K562 (cell line): ENCODE measurements at regions not wholly inside any gene's neighbourhood (a gene's known extent, or its start where the extent isn't known, plus 50 kb on each side); places are given as distances from the start of the nearest gene placed in this dataset.

ENCODE experiments used
- ATAC-seq: fragments of 200-7000 bp; cut with Tn5 transposase; 3 replicates; pipeline ENCODE4 v1.9.1; 2020; ENCODE audit warnings: moderate library complexity
- BruUV-seq: library from RNA; stranded (reverse); fragments of 400-500 nt; replicated peaks from 2 replicates; lab custom pipeline; 2021; lab: Mats Ljungman, UMichigan
- CTCF ChIA-PET: fragments of 300-600 bp; formaldehyde crosslinking; extraction: SDS; loops from one replicate; lab custom pipeline; 2021; ENCODE audit warnings: low intra/inter-chr PET ratio; lab: Yijun Ruan, JAX
- POLR2A ChIA-PET: fragments of 300-600, 350-650 bp; sonication (Branson Sonifier 250); formaldehyde crosslinking; extraction: SDS; loops from one replicate; lab custom pipeline; 2021; ENCODE audit warnings: antibody characterized with exemption, inconsistent platforms; lab: Yijun Ruan, JAX
- DNase-seq, 4 experiments: peaks; one replicate each; pipeline versions ENCODE4 v3.0.0 to v3.0.0-alpha.2; 2011 to 2018; ENCODE audit warnings: low spot score in 3 of 4, mixed read lengths in 3 of 4; ENCODE audit errors: extremely low read depth in 1 of 4
- FAIRE-seq: peaks from 2 replicates; lab custom pipeline; 2011; peaks lifted over from hg19 to GRCh38; lab: Jason Lieb, UNC
- H2AFZ ChIP-seq: 2 replicates; pipeline ENCODE4 v1.6.0; 2011; ENCODE audit warnings: low read depth, low read length, control low read depth, inconsistent platforms
- H3K27ac ChIP-seq: fragments of 200-600 bp; 3 replicates; pipeline ENCODE4 v1.8.0; 2011; ENCODE audit warnings: low read depth, mild to moderate bottlenecking, control low read depth, inconsistent platforms, low read length, moderate library complexity, mixed read lengths; ENCODE audit errors: extremely low read depth
- H3K27me3 ChIP-seq, 2 experiments: fragments of 300-600 bp in 1 of 2; 2 replicates in 1 of 2; 3 replicates in 1 of 2; pipeline versions ENCODE4 v1.6.0 to v1.8.0; 2011; ENCODE audit warnings: inconsistent platforms in 2 of 2, low read length in 2 of 2, mild to moderate bottlenecking in 1 of 2, mixed read lengths in 1 of 2, moderate library complexity in 1 of 2; ENCODE audit not compliant: control insufficient read depth in 2 of 2, insufficient read depth in 2 of 2
- H3K36me3 ChIP-seq: fragments of 300-600 bp; 3 replicates; pipeline ENCODE4 v1.8.0; 2011; ENCODE audit warnings: mild to moderate bottlenecking, low read length, inconsistent platforms; ENCODE audit not compliant: control insufficient read depth, insufficient read depth
- H3K4me1 ChIP-seq, 2 experiments: fragments of 200-600 bp in 1 of 2; replicated peaks in 1 of 2; 2 replicates in 1 of 2; 3 replicates in 1 of 2; pipeline versions ENCODE4 v1.5.1 to v1.8.0; 2011; ENCODE audit warnings: inconsistent platforms in 2 of 2, low read length in 2 of 2, mild to moderate bottlenecking in 1 of 2, mixed read lengths in 1 of 2, moderate library complexity in 1 of 2; ENCODE audit not compliant: control insufficient read depth in 2 of 2, insufficient read depth in 2 of 2
- H3K4me2 ChIP-seq: 2 replicates; pipeline ENCODE4 v1.6.1; 2011; ENCODE audit warnings: low read length, control low read depth, inconsistent platforms, mixed read lengths; ENCODE audit not compliant: insufficient read depth
- H3K4me3 ChIP-seq: fragments of 200-600 bp; sonication (generic), shearing (Covaris generic); 2 replicates; pipeline ENCODE4 v1.5.1; 2016; ENCODE audit warnings: control low read depth, inconsistent platforms
- H3K79me2 ChIP-seq: fragments of 200-600 bp; 3 replicates; pipeline ENCODE4 v1.8.0; 2011; ENCODE audit warnings: low read length, inconsistent platforms; ENCODE audit not compliant: control insufficient read depth, insufficient read depth
- H3K9ac ChIP-seq, 2 experiments: 2 replicates each; pipeline versions ENCODE4 v1.6.0 to v1.6.1; 2011; ENCODE audit warnings: low read depth in 2 of 2, low read length in 2 of 2, control low read depth in 1 of 2, inconsistent platforms in 1 of 2, mild to moderate bottlenecking in 1 of 2, mixed read lengths in 1 of 2; ENCODE audit not compliant: insufficient read depth in 1 of 2
- H3K9me1 ChIP-seq: one replicate; pipeline ENCODE4 v1.6.0; 2011; ENCODE audit warnings: inconsistent platforms, mild to moderate bottlenecking, low read length, moderate library complexity; ENCODE audit not compliant: control insufficient read depth, insufficient read depth
- H3K9me3 ChIP-seq: replicated peaks from 2 replicates; pipeline ENCODE4 v1.5.1; 2011; ENCODE audit warnings: low read depth, low read length, inconsistent platforms; ENCODE audit not compliant: control insufficient read depth, insufficient read depth
- H4K20me1 ChIP-seq: replicated peaks from 2 replicates; pipeline ENCODE4 v1.6.1; 2011; ENCODE audit warnings: low read length, inconsistent platforms, mixed read lengths; ENCODE audit not compliant: control insufficient read depth, insufficient read depth
- BMI1 ChIP-seq: fragments of 150-350 bp; IDR thresholded peaks from 2 replicates; pipeline ENCODE4 v1.6.1; 2014; ENCODE audit warnings: low read length
- CAMTA2 ChIP-seq: fragments of 250-450 bp; sonication (Bioruptor Pico); conservative IDR thresholded peaks from 2 replicates; pipeline ENCODE4 v1.5.1; 2022
- COPS2 ChIP-seq: fragments of 450-650 bp; conservative IDR thresholded peaks from 2 replicates; pipeline ENCODE4 v1.6.1; 2016; ENCODE audit warnings: mild to moderate bottlenecking, moderate library complexity
- GMEB1 ChIP-seq: fragments of 250-450 bp; sonication (Bioruptor Pico); IDR thresholded peaks from 2 replicates; pipeline ENCODE4 v1.4.0; 2020; ENCODE audit warnings: mild to moderate bottlenecking
- PHF8 ChIP-seq: fragments of 200-600 bp; sonication (generic); IDR thresholded peaks from 2 replicates; pipeline ENCODE4 v1.6.1; 2012; ENCODE audit warnings: mixed run types, mild to moderate bottlenecking, inconsistent platforms, low read length, moderate library complexity, borderline replicate concordance
- PREB ChIP-seq: sonication (generic); formaldehyde crosslinking; IDR thresholded peaks from 2 replicates; pipeline ENCODE4 v1.8.1; 2023; ENCODE audit warnings: mild to moderate bottlenecking, missing genetic modification reagents
- TBP ChIP-seq: optimal IDR thresholded peaks from 2 replicates; pipeline ENCODE3; 2011; ENCODE audit warnings: low read depth, low read length, improper control_type of control experiment
- ZBED1 ChIP-seq: IDR thresholded peaks from 2 replicates; pipeline ENCODE4 v1.6.1; 2014
- ZNF583 ChIP-seq: fragments of 250-450 bp; sonication (Bioruptor Pico); IDR thresholded peaks from 2 replicates; pipeline ENCODE4 v1.4.0; 2020
- WGBS: fragments of 100-300 bp; shearing (Covaris generic); methylation state at CpG from one replicate; pipeline ENCODE4 v1.1.6; 2016; ENCODE audit warnings: low coverage, mixed read lengths; ENCODE audit not compliant: insufficient coverage; ENCODE audit errors: missing lambda C conversion rate; 5-methylcytosine and 5-hydroxymethylcytosine counted together
- in situ Hi-C: fragments of 300-500 bp; cut with MboI; formaldehyde crosslinking; loops from 4 replicates; pipeline ENCODE4 v1.15.0; 2018; ENCODE audit warnings: inconsistent platforms, mixed read lengths
- intact Hi-C: fragments of 100-400 bp; cut with micrococcal nuclease; formaldehyde crosslinking; loops from 2 replicates; pipeline ENCODE4 v1.14.2; 2022

GRCh38 chr4:151879705-151880445, 119.1 kb upstream of the GATB start:
- no peak for FAIRE-seq
- Histone ChIP-seq H3K4me2 (no peak overlapping the region), H3K27me3 (peaks cover 0 to 23% of the 10 kb centered on the region in 2 experiments; a peak in 2 of 5 replicates), H3K9ac (no peak overlapping the region), H3K79me2 (no peaks in the 10 kb centered on the region), H2AFZ (no peak overlapping the region), H3K4me1 (no peaks in the 10 kb centered on the region), H3K27ac (no peak overlapping the region), H4K20me1 (no peaks in the 10 kb centered on the region), H3K4me3 (no peak overlapping the region), H3K36me3 (no peaks in the 10 kb centered on the region), H3K9me3 (no peaks in the 10 kb centered on the region), H3K9me1 (no peaks in the 10 kb centered on the region)
- 0% methylated on average over 11 of the region's 11 CpGs for WGBS
- DNase-seq: no peak
- no TSS peak for BruUV-seq
- ChIA-PET CTCF (no interaction called here), POLR2A (no interaction called here)
- intact Hi-C loops: no loop called here
- TF ChIP-seq CAMTA2 (CRISPR knock-in tag) (no peak), BMI1 (no peak), ZBED1 (no peak), ZNF583 (CRISPR knock-in tag) (no peak), PHF8 (no peak), TBP (no peak), PREB (CRISPR knock-in tag) (no peak), GMEB1 (CRISPR knock-in tag) (no peak), COPS2 (no peak)
- in situ Hi-C loops: no loop called here
- ATAC-seq: no peak
